Hindlimb muscle (tissue), 1 donor: ENCODE measurements at regions not wholly inside any gene's neighbourhood (a gene's known extent, or its start where the extent isn't known, plus 50 kb on each side); places are given as distances from the start of the nearest gene placed in this dataset.

ENCODE experiments used
- DNase-seq: peaks from one replicate; pipeline ENCODE4 v3.0.0-alpha.2; 2013

- DNase-seq = no peak
Measured at GRCh38 chr2:145654746-145655145, 1134.8 kb upstream of the ZEB2 start.

- DNase-seq = no peak
Measured at GRCh38 chr2:145654156-145654555, 1134.2 kb upstream of the ZEB2 start.

- no peak for DNase-seq
Measured at GRCh38 chr2:145653553-145653952, 1133.6 kb upstream of the ZEB2 start.

GRCh38 chr2:145652571-145653545 lies 1132.9 kb upstream of the ZEB2 start:
- peak; percentile 14 for DNase-seq

- no peak for DNase-seq
Measured at GRCh38 chr2:145652036-145652435, 1132.1 kb upstream of the ZEB2 start.

- no peak for DNase-seq
Measured at GRCh38 chr2:145650226-145650625, 1130.3 kb upstream of the ZEB2 start.

- no peak for DNase-seq
Measured at GRCh38 chr2:145649061-145649460, 1129.1 kb upstream of the ZEB2 start.

GRCh38 chr2:145644820-145645302 lies 1124.9 kb upstream of the ZEB2 start:
- DNase-seq = no peak

- DNase-seq = no peak
Measured at GRCh38 chr2:145638675-145639074, 1118.8 kb upstream of the ZEB2 start.

GRCh38 chr2:145635706-145636427 lies 1115.9 kb upstream of the ZEB2 start:
- DNase-seq = no peak

- DNase-seq = no peak
Measured at GRCh38 chr2:145631561-145631960, 1111.6 kb upstream of the ZEB2 start.

- DNase-seq = no peak
Measured at GRCh38 chr2:145626301-145626700, 1106.4 kb upstream of the ZEB2 start.

GRCh38 chr2:145625111-145625510 lies 1105.2 kb upstream of the ZEB2 start:
- DNase-seq = no peak

GRCh38 chr2:145623136-145623535 lies 1103.2 kb upstream of the ZEB2 start:
- DNase-seq = no peak

GRCh38 chr2:145622285-145622684 lies 1102.4 kb upstream of the ZEB2 start:
- no peak for DNase-seq

- DNase-seq = no peak
Measured at GRCh38 chr2:145617906-145618305, 1098.0 kb upstream of the ZEB2 start.

GRCh38 chr2:145617420-145617819 lies 1097.5 kb upstream of the ZEB2 start:
- no peak for DNase-seq

GRCh38 chr2:145615626-145616025 lies 1095.7 kb upstream of the ZEB2 start:
- no peak for DNase-seq

- DNase-seq = no peak
Measured at GRCh38 chr2:145609951-145610350, 1090.0 kb upstream of the ZEB2 start.

GRCh38 chr2:145601361-145601925 lies 1081.5 kb upstream of the ZEB2 start:
- DNase-seq = no peak

- no peak for DNase-seq
Measured at GRCh38 chr2:145600811-145601210, 1080.9 kb upstream of the ZEB2 start.

GRCh38 chr2:145599756-145600155 lies 1079.8 kb upstream of the ZEB2 start:
- no peak for DNase-seq

GRCh38 chr2:145598434-145598833 lies 1078.5 kb upstream of the ZEB2 start:
- DNase-seq = no peak
